ENCODE measurements at regions not wholly inside any gene's neighbourhood (a gene's known extent, or its start where the extent isn't known, plus 50 kb on each side); places are given as distances from the start of the nearest gene placed in this dataset.

- TF ChIP-seq, protein P1, sequence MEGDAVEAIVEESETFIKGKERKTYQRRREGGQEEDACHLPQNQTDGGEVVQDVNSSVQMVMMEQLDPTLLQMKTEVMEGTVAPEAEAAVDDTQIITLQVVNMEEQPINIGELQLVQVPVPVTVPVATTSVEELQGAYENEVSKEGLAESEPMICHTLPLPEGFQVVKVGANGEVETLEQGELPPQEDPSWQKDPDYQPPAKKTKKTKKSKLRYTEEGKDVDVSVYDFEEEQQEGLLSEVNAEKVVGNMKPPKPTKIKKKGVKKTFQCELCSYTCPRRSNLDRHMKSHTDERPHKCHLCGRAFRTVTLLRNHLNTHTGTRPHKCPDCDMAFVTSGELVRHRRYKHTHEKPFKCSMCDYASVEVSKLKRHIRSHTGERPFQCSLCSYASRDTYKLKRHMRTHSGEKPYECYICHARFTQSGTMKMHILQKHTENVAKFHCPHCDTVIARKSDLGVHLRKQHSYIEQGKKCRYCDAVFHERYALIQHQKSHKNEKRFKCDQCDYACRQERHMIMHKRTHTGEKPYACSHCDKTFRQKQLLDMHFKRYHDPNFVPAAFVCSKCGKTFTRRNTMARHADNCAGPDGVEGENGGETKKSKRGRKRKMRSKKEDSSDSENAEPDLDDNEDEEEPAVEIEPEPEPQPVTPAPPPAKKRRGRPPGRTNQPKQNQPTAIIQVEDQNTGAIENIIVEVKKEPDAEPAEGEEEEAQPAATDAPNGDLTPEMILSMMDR (IDR thresholded peaks at IDR 0.05; ENCODE audit: insufficient read depth, low read depth, low read length) = no peak
- no peak for TF ChIP-seq EZH2 (IDR thresholded peaks at IDR 0.05; ENCODE audit: insufficient read depth, low read length)
Observed at GRCh38 chr1:238061967-238062613, 171.4 kb upstream of the ZP4 start.

All from astrocyte (in vitro differentiated cells and primary cell).